ENCODE measurements at regions not wholly inside any gene's neighbourhood (a gene's known extent, or its start where the extent isn't known, plus 50 kb on each side); places are given as distances from the start of the nearest gene placed in this dataset.

DNA sequence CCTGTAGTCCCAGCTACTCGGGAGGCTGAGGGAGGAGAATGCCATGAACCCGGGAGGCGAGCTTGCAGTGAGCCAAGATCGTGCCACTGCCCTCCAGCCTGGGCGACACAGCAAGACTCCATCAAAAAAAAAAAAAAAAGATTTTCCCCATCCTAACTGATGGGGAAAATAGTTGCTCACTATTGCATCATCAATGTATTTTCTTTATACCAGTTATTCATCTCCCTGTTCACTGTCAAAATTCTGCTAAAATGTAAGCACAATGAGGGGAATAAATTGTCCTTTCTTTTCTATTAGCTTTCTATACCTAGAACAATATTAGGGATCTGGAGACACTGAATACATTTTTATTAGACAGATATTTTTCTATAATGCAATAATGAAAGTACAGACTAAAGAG lies 561.3 kb downstream of the CCER1 start:
- ATAC-seq (ENCODE audit: insufficient number of reproducible peaks, low FRiP score, low read depth) (no peak), DNase-seq (ENCODE audit: low spot score) (no peak)
- Histone ChIP-seq H3K4me1 (ENCODE audit: control insufficient read depth in 1 of 2, low read depth in 2 of 2) (no peaks in the 10 kb centered on the region), H3K36me3 (no peaks in the 10 kb centered on the region), H3K4me3 (no peak overlapping the region), H3K27ac (no peak overlapping the region), H3K27me3 (replicated peaks; ENCODE audit: insufficient read depth) (no peaks in the 10 kb centered on the region), H3K9me3 (peaks cover 13% of the 10 kb centered on the region)
- TF ChIP-seq, protein P1, sequence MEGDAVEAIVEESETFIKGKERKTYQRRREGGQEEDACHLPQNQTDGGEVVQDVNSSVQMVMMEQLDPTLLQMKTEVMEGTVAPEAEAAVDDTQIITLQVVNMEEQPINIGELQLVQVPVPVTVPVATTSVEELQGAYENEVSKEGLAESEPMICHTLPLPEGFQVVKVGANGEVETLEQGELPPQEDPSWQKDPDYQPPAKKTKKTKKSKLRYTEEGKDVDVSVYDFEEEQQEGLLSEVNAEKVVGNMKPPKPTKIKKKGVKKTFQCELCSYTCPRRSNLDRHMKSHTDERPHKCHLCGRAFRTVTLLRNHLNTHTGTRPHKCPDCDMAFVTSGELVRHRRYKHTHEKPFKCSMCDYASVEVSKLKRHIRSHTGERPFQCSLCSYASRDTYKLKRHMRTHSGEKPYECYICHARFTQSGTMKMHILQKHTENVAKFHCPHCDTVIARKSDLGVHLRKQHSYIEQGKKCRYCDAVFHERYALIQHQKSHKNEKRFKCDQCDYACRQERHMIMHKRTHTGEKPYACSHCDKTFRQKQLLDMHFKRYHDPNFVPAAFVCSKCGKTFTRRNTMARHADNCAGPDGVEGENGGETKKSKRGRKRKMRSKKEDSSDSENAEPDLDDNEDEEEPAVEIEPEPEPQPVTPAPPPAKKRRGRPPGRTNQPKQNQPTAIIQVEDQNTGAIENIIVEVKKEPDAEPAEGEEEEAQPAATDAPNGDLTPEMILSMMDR (IDR thresholded peaks at IDR 0.05) = no peak

DNA sequence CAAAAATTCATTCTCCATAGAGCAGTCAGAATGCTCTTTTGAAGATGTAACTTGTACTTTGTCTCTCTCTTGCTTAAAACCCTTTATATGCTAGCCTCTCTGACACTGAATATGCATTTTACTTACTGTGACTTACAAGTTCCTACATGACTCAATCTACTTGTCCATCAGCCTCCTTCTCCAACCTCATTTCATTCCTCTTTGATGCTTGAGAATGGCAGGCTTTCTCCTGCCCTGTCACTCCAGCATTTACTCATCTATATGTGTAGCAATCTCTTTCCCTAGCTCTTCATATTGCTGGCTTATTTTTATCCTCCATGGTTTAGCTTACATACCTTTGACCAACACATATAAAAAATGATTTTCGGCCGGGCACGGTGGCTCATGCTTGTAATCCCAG lies 561.9 kb downstream of the CCER1 start:
- no peak for DNase-seq (ENCODE audit: low spot score)

GRCh38 chr12:90390947-90391346 lies 564.0 kb downstream of the CCER1 start:
- TF ChIP-seq, protein P1 (IDR thresholded peaks at IDR 0.05) = no peak
- Histone ChIP-seq H3K4me3 (no peak overlapping the region), H3K27ac (no peak overlapping the region), H3K4me1 (ENCODE audit: control insufficient read depth in 1 of 2, low read depth in 2 of 2) (no peaks in the 10 kb centered on the region), H3K27me3 (replicated peaks; ENCODE audit: insufficient read depth) (no peaks in the 10 kb centered on the region), H3K36me3 (no peaks in the 10 kb centered on the region), H3K9me3 (peaks cover 7% of the 10 kb centered on the region)
- DNase-seq (ENCODE audit: low spot score) = no peak
- ATAC-seq (ENCODE audit: insufficient number of reproducible peaks, low FRiP score, low read depth) = no peak

More for the DNA sequence above, 561.9 kb downstream of the CCER1 start:
- Histone ChIP-seq H3K9me3 (peaks cover 13% of the 10 kb centered on the region), H3K4me3 (no peak overlapping the region), H3K4me1 (ENCODE audit: control insufficient read depth in 1 of 2, low read depth in 2 of 2) (no peaks in the 10 kb centered on the region), H3K36me3 (no peaks in the 10 kb centered on the region), H3K27ac (no peak overlapping the region), H3K27me3 (replicated peaks; ENCODE audit: insufficient read depth) (no peaks in the 10 kb centered on the region)
- no peak for ATAC-seq (ENCODE audit: insufficient number of reproducible peaks, low FRiP score, low read depth)
- TF ChIP-seq, protein P1 (IDR thresholded peaks at IDR 0.05) = no peak

DNA sequence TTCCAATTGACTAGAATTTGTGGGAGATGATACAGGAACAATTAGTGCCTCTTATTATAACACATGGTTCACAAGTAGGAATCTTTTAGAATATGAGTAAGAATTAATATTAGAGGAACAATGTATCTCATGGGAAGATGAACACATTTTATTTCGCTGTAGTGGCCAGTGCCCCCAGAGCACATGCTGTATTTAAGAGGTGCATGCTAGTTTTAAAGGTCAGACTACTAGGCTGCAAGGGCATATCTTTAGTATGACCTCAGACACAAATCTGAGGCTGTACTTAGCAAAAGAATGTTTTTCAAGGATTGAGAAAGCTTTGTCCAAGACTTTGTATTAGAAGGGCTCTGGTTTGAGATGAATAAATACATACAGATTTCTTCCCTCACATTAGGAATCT lies 586.9 kb downstream of the CCER1 start:
- Histone ChIP-seq H3K27me3 (replicated peaks; ENCODE audit: insufficient read depth) (no peaks in the 10 kb centered on the region), H3K36me3 (no peaks in the 10 kb centered on the region), H3K4me3 (no peak overlapping the region), H3K9me3 (no peaks in the 10 kb centered on the region), H3K4me1 (ENCODE audit: control insufficient read depth in 1 of 2, low read depth in 2 of 2) (no peaks in the 10 kb centered on the region), H3K27ac (no peak overlapping the region)
- TF ChIP-seq, protein P1 (IDR thresholded peaks at IDR 0.05) = no peak
- DNase-seq (ENCODE audit: low spot score) = no peak
- ATAC-seq (ENCODE audit: insufficient number of reproducible peaks, low FRiP score, low read depth) = no peak

- H3K27me3 ChIP-seq (replicated peaks; ENCODE audit: insufficient read depth) = no peaks in the 10 kb centered on the region
- no peak overlapping the region for H3K4me3 ChIP-seq
- H3K27ac ChIP-seq = no peak overlapping the region
- DNase-seq (ENCODE audit: low spot score) = no peak
- no peak for ATAC-seq (ENCODE audit: insufficient number of reproducible peaks, low FRiP score, low read depth)
- H3K4me1 ChIP-seq (ENCODE audit: control insufficient read depth in 1 of 2, low read depth in 2 of 2) = no peaks in the 10 kb centered on the region
- TF ChIP-seq, protein P1 (IDR thresholded peaks at IDR 0.05) = no peak
- no peaks in the 10 kb centered on the region for H3K36me3 ChIP-seq
- H3K9me3 ChIP-seq = no peaks in the 10 kb centered on the region
Measured at GRCh38 chr12:90366286-90366685, 588.7 kb downstream of the CCER1 start.
